Spleen (tissue), 11 donors: ENCODE measurements at regions not wholly inside any gene's neighbourhood (a gene's known extent, or its start where the extent isn't known, plus 50 kb on each side); places are given as distances from the start of the nearest gene placed in this dataset.

Experiments
- DNase-seq: peaks from one replicate; pipeline ENCODE4 v3.0.0-alpha.2; 2020
- H3K27ac ChIP-seq, 8 donors: fragments of 200-600 bp; sonication (generic) in 7 of 8; 1 replicate in 4 of 8; 2 replicates in 4 of 8; pipeline versions ENCODE4 v1.5.0 to v1.8.0; 2016 to 2021; ENCODE audit warnings: inconsistent platforms in 4 of 8, mild to moderate bottlenecking in 4 of 8, moderate library complexity in 1 of 8
- H3K27me3 ChIP-seq, 7 donors: fragments of 200-600 bp; sonication (generic) in 6 of 7; replicated peaks in 1 of 7; 1 replicate in 4 of 7; 2 replicates in 3 of 7; pipeline versions ENCODE4 v1.5.0 to v1.8.0; 2016 to 2021; ENCODE audit warnings: inconsistent platforms in 3 of 7, mild to moderate bottlenecking in 1 of 7
- H3K36me3 ChIP-seq, 6 donors: fragments of 200-600 bp; sonication (generic) in 5 of 6; 1 replicate in 4 of 6; 2 replicates in 2 of 6; pipeline versions ENCODE4 v1.5.0 to v1.8.0; 2016 to 2021; ENCODE audit warnings: inconsistent platforms in 2 of 6
- H3K4me1 ChIP-seq, 6 donors: fragments of 200-600 bp; sonication (generic) in 5 of 6; 1 replicate in 3 of 6; 2 replicates in 3 of 6; pipeline versions ENCODE4 v1.5.0 to v1.8.0; 2016 to 2021; ENCODE audit warnings: inconsistent platforms in 3 of 6
- H3K4me3 ChIP-seq, 8 donors: fragments of 200-600 bp; sonication (generic) in 7 of 8; 1 replicate in 4 of 8; 2 replicates in 4 of 8; pipeline versions ENCODE4 v1.5.0 to v1.8.0; 2016 to 2021; ENCODE audit warnings: inconsistent platforms in 4 of 8, mild to moderate bottlenecking in 4 of 8, moderate library complexity in 2 of 8
- H3K9me3 ChIP-seq, 8 donors: fragments of 200-600 bp; sonication (generic) in 7 of 8; 1 replicate in 4 of 8; 2 replicates in 4 of 8; pipeline versions ENCODE4 v1.5.0 to v1.8.0; 2016 to 2021; ENCODE audit warnings: inconsistent platforms in 4 of 8
- POLR2A ChIP-seq, 3 donors: fragments of 450-650 bp; IDR thresholded peaks; one replicate each; pipeline ENCODE4 v1.5.1; 2017; ENCODE audit warnings: antibody characterized with exemption in 3 of 3, mild to moderate bottlenecking in 1 of 3
- POLR2AphosphoS5 ChIP-seq, 3 donors: sonication (generic); formaldehyde crosslinking; IDR thresholded peaks; one replicate each; pipeline ENCODE4 v1.5.1; 2017; ENCODE audit warnings: antibody characterized with exemption in 3 of 3
- WGBS, 5 donors: extraction: QIAGEN DNeasy Blood & Tissue Kit in 3 of 5; methylation state at CpG; one replicate each; pipeline versions ENCODE4 v1.1.5 to v1.1.7; 2013 to 2018; 5-methylcytosine and 5-hydroxymethylcytosine counted together
- intact Hi-C: fragments of 100-400 bp; cut with DNase I; formaldehyde crosslinking; loops from one replicate; pipeline ENCODE4 v1.15.0; 2023; ENCODE audit warnings: low total_unique reads
- TF ChIP-seq, protein P1 (sequence below), 11 experiments: fragments of 200-600 bp in 7 of 11; fragments of 450-650 bp in 4 of 11; sonication (generic) in 4 of 11; IDR thresholded peaks in 8 of 11; conservative IDR thresholded peaks in 3 of 11; 1 replicate in 7 of 11; 2 replicates in 4 of 11; pipeline versions ENCODE4 v1.4.0 to v1.8.0; 2016 to 2021; ENCODE audit warnings: antibody characterized with exemption in 11 of 11, inconsistent platforms in 4 of 11, mild to moderate bottlenecking in 1 of 11
- donor health status: healthy with polysubstance abuse.
- donor health status: DM: no; HTN: no; CAD: no; lungs with moderate emphysema.
- donor health status: DM: no; HTN: no; CAD: no.
- donor health status: Bipolar disorder and iron deficiency.
- donor health status: healthy.
- donor health status: DM: no; HTN: no; CAD: no.
- donor health status: DM: yes; HTN: yes; CAD: no.

DNA sequence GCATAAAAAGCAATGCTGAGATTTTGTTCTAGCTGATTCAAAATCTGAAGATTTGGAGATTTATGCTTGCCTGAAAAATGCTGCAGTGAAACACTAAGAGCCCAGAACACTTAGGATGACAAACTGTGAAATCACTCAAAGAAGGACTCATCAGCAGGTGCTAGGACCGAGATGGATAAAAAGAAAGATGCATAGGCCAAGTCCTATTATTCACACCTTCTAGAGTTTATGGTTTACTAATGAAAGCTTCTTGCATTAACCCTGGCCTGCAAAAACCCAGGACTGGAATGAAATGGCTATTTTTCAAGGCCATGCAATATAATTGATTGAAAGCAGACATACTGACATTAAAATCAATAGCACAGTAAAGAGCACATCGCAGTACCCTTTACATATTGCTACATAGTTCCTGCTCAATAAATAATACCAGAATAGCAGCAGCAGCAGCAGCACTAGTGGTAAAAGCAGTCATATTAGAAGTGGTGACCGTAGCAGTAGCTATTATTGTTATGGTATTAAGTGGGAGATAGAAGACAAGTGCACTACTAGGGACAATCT, 161.7 kb downstream of the RAB38 start:
- 59 to 85% (median 73%) methylated on average over 3 of the region's 3 CpGs for WGBS, 5 donors

GRCh38 chr11:88012456-88012855, 162.8 kb downstream of the RAB38 start:
- Histone ChIP-seq H3K27me3 (no peaks in the 10 kb centered on the region), H3K27ac (no peak overlapping the region), H3K36me3 (no peaks in the 10 kb centered on the region), H3K4me1 (no peaks in the 10 kb centered on the region), H3K4me3 (no peak overlapping the region), H3K9me3 (no peaks in the 10 kb centered on the region)
- TF ChIP-seq POLR2AphosphoS5 (IDR thresholded peaks at IDR 0.05), result no peak
- no peak for DNase-seq
- intact Hi-C loops, result no loop called here
- 92 to 97% (median 93%) methylated on average over 1 of the region's 1 CpG for WGBS, 5 donors

More for the DNA sequence above, 161.7 kb downstream of the RAB38 start:
- Histone ChIP-seq H3K27me3 (peaks cover 0 to 5% (median 0%) of the 10 kb centered on the region in 7 donors), H3K4me3 (no peak overlapping the region), H3K9me3 (no peaks in the 10 kb centered on the region), H3K27ac (no peak overlapping the region), H3K36me3 (no peaks in the 10 kb centered on the region), H3K4me1 (no peaks in the 10 kb centered on the region)
- no peak for DNase-seq
- intact Hi-C loops, result no loop called here
- TF ChIP-seq POLR2A (IDR thresholded peaks at IDR 0.05) (no peak), POLR2AphosphoS5 (IDR thresholded peaks at IDR 0.05) (no peak)
- TF ChIP-seq, protein P1, sequence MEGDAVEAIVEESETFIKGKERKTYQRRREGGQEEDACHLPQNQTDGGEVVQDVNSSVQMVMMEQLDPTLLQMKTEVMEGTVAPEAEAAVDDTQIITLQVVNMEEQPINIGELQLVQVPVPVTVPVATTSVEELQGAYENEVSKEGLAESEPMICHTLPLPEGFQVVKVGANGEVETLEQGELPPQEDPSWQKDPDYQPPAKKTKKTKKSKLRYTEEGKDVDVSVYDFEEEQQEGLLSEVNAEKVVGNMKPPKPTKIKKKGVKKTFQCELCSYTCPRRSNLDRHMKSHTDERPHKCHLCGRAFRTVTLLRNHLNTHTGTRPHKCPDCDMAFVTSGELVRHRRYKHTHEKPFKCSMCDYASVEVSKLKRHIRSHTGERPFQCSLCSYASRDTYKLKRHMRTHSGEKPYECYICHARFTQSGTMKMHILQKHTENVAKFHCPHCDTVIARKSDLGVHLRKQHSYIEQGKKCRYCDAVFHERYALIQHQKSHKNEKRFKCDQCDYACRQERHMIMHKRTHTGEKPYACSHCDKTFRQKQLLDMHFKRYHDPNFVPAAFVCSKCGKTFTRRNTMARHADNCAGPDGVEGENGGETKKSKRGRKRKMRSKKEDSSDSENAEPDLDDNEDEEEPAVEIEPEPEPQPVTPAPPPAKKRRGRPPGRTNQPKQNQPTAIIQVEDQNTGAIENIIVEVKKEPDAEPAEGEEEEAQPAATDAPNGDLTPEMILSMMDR (IDR thresholded peaks at IDR 0.05 in 8 of 11, conservative IDR thresholded peaks at IDR 0.05 in 3 of 11), result no peak

DNA sequence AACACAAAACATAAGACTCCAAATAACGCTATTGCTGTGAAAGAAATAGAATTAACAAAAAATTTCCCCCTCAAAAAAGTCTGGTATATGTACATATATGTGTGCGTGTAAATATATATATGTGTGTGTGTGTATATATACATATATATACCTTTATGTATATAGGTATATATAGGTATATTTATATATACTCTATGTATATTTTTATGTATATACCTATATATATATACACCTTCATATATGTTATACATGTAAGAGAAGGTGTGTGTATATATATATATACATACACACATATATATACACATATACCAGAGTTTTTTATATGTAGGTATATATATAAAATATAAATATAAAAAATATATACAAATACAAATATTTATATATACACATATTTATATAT, 199.2 kb downstream of the RAB38 start:
- no peak for DNase-seq
- Histone ChIP-seq H3K4me1 (no peaks in the 10 kb centered on the region), H3K9me3 (no peaks in the 10 kb centered on the region), H3K36me3 (no peaks in the 10 kb centered on the region), H3K27ac (no peak overlapping the region), H3K27me3 (no peaks in the 10 kb centered on the region), H3K4me3 (no peak overlapping the region)
- WGBS, 5 donors, result 92 to 97% (median 95%) methylated on average over 2 of the region's 2 CpGs
- TF ChIP-seq POLR2A (IDR thresholded peaks at IDR 0.05) (no peak), POLR2AphosphoS5 (IDR thresholded peaks at IDR 0.05) (no peak)
- TF ChIP-seq, protein P1 (IDR thresholded peaks at IDR 0.05 in 8 of 11, conservative IDR thresholded peaks at IDR 0.05 in 3 of 11), result no peak
- intact Hi-C loops, result no loop called here

DNA sequence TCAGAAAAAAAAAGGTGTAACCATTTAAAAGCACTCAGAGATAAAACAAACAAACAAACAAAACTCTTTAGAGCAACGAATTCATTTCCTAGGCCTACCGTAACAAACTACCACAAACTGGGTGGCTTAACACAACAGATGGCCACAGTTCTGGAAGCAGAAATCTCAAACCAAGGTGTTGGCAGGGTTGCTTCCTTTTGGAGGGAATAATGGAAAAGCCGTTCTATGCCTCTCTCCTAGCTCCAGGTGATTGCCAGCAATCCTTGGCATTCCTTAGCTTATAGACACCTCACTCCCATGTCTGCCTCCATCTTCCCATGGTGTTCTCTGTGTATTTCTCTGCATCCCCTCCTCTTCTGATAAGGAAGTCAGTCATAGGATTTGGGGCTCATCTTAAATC, 200.4 kb downstream of the RAB38 start:
- 73 to 94% (median 78%) methylated on average over 3 of the region's 3 CpGs for WGBS, 5 donors
- H3K4me1 ChIP-seq, result no peaks in the 10 kb centered on the region
- H3K27me3 ChIP-seq, result no peaks in the 10 kb centered on the region
- H3K4me3 ChIP-seq, result no peak overlapping the region
- no peaks in the 10 kb centered on the region for H3K36me3 ChIP-seq
- TF ChIP-seq, protein P1 (IDR thresholded peaks at IDR 0.05 in 8 of 11, conservative IDR thresholded peaks at IDR 0.05 in 3 of 11), result no peak
- no peak for TF ChIP-seq POLR2A (IDR thresholded peaks at IDR 0.05)
- TF ChIP-seq POLR2AphosphoS5 (IDR thresholded peaks at IDR 0.05), result no peak
- no peaks in the 10 kb centered on the region for H3K9me3 ChIP-seq
- no peak overlapping the region for H3K27ac ChIP-seq
- DNase-seq, result no peak
- intact Hi-C loops, result no loop called here

- Histone ChIP-seq H3K36me3 (no peaks in the 10 kb centered on the region), H3K4me3 (no peak overlapping the region), H3K27ac (no peak overlapping the region), H3K27me3 (no peaks in the 10 kb centered on the region), H3K9me3 (no peaks in the 10 kb centered on the region), H3K4me1 (no peaks in the 10 kb centered on the region)
- no peak for TF ChIP-seq POLR2A (IDR thresholded peaks at IDR 0.05)
- TF ChIP-seq, protein P1 (IDR thresholded peaks at IDR 0.05 in 8 of 11, conservative IDR thresholded peaks at IDR 0.05 in 3 of 11), result no peak
- no peak for TF ChIP-seq POLR2AphosphoS5 (IDR thresholded peaks at IDR 0.05)
- 76 to 86% (median 84%) methylated on average over 4 of the region's 4 CpGs for WGBS, 5 donors
- intact Hi-C loops, result no loop called here
- DNase-seq, result no peak
Measured at GRCh38 chr11:87972133-87972532, 203.1 kb downstream of the RAB38 start.
